ENCODE measurements at regions not wholly inside any gene's neighbourhood (a gene's known extent, or its start where the extent isn't known, plus 50 kb on each side); places are given as distances from the start of the nearest gene placed in this dataset.

GRCh38 chr2:12043131-12043530 is 296.7 kb downstream of the LPIN1 start:
- TF ChIP-seq CTCF (IDR thresholded peaks at IDR 0.05): no peak
- TF ChIP-seq EZH2 (IDR thresholded peaks at IDR 0.05; ENCODE audit: borderline replicate concordance, insufficient read depth, low read depth, low read length, poor library complexity, severe bottlenecking): no peak

Data from B cell (primary cell).